GM13976 (cell line): ENCODE measurements at regions not wholly inside any gene's neighbourhood (a gene's known extent, or its start where the extent isn't known, plus 50 kb on each side); places are given as distances from the start of the nearest gene placed in this dataset.
"Not testable (repeated sequence)": the region's sequence is repeated elsewhere in the genome, so short reads cannot be mapped to it uniquely, and the experiment has no call there.

Source experiments
- DNase-seq: peaks from one replicate; pipeline ENCODE4 v3.0.0; 2012; ENCODE audit warnings: low spot score
- in situ Hi-C: fragments of 300-500 bp; cut with MboI; formaldehyde crosslinking; loops from one replicate; pipeline ENCODE4 v1.12.0; 2022; ENCODE audit warnings: low sequenced_read_pairs, mixed read lengths, inconsistent platforms; ENCODE audit not compliant: unreplicated experiment
- TF ChIP-seq, protein P1 (sequence below): IDR thresholded peaks from 2 replicates; pipeline ENCODE4 v1.5.1; 2012; ENCODE audit warnings: borderline replicate concordance, mild to moderate bottlenecking; ENCODE audit not compliant: insufficient read depth; ENCODE audit errors: extremely low read depth, missing control alignments, control extremely low read depth

- in situ Hi-C loops, result no loop called here
- no peak for DNase-seq
- TF ChIP-seq, protein P1, sequence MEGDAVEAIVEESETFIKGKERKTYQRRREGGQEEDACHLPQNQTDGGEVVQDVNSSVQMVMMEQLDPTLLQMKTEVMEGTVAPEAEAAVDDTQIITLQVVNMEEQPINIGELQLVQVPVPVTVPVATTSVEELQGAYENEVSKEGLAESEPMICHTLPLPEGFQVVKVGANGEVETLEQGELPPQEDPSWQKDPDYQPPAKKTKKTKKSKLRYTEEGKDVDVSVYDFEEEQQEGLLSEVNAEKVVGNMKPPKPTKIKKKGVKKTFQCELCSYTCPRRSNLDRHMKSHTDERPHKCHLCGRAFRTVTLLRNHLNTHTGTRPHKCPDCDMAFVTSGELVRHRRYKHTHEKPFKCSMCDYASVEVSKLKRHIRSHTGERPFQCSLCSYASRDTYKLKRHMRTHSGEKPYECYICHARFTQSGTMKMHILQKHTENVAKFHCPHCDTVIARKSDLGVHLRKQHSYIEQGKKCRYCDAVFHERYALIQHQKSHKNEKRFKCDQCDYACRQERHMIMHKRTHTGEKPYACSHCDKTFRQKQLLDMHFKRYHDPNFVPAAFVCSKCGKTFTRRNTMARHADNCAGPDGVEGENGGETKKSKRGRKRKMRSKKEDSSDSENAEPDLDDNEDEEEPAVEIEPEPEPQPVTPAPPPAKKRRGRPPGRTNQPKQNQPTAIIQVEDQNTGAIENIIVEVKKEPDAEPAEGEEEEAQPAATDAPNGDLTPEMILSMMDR, result no peak
Observed at GRCh38 chr4:132332932-132333723, 816.0 kb upstream of the PCDH10 start.

GRCh38 chr4:132333724-132334047 lies 815.4 kb upstream of the PCDH10 start:
- TF ChIP-seq, protein P1, result no peak
- no peak for DNase-seq
- in situ Hi-C loops, result no loop called here

DNA sequence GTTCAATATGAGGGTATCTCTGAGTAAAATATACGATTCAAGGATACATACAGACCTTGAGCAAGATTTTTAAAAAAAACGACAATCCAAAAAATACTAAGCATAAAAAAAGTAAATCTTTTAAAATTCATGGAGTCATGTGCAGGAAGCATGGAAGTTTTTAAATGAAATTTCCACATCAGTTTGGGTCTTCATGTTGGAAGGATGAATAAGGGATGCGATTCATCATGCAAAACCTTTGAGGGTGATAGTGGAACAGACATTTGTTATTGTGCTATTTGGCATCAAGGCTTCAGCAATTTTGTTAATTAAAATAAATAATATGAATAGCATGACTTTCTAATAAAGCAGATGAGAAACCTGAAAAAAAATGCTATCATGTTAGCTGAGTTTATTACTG lies 815.0 kb upstream of the PCDH10 start:
- TF ChIP-seq, protein P1, result no peak
- no peak for DNase-seq
- in situ Hi-C loops, result no loop called here

- DNase-seq, result no peak
- TF ChIP-seq, protein P1, result no peak
- in situ Hi-C loops, result no loop called here
Observed at GRCh38 chr4:132344924-132345828, 803.9 kb upstream of the PCDH10 start.

- in situ Hi-C loops, result no loop called here
- DNase-seq, result no peak
- TF ChIP-seq, protein P1, result no peak
Observed at GRCh38 chr4:132346016-132346415, 803.1 kb upstream of the PCDH10 start.

- DNase-seq, result not testable (repeated sequence)
Observed at GRCh38 chr4:132351606-132352005, 797.5 kb upstream of the PCDH10 start.

GRCh38 chr4:132382243-132382642 lies 766.9 kb upstream of the PCDH10 start:
- in situ Hi-C loops, result no loop called here
- TF ChIP-seq, protein P1, result no peak
- DNase-seq, result no peak

More at GRCh38 chr4:132351606-132352005, 797.5 kb upstream of the PCDH10 start:
- in situ Hi-C loops, result not testable (repeated sequence)
